Right cardiac atrium (tissue), 5 donors: ENCODE measurements at regions not wholly inside any gene's neighbourhood (a gene's known extent, or its start where the extent isn't known, plus 50 kb on each side); places are given as distances from the start of the nearest gene placed in this dataset.

ENCODE experiments used
- ATAC-seq, 2 donors: fragments of 200-7000 bp; cut with Tn5 transposase; one replicate each; pipeline versions ENCODE4 v1.8.0 to v1.9.1; 2020; ENCODE audit warnings: moderate library complexity in 2 of 2, mild to moderate bottlenecking in 1 of 2
- DNase-seq, 3 donors: peaks; one replicate each; pipeline ENCODE4 v3.0.0-alpha.2; 2020
- H3K27ac ChIP-seq: one replicate; pipeline ENCODE4 v1.5.1; 2013; ENCODE audit warnings: mild to moderate bottlenecking, low read length, control low read depth, moderate library complexity
- H3K27me3 ChIP-seq: one replicate; pipeline ENCODE4 v1.6.1; 2013; ENCODE audit not compliant: control insufficient read depth, insufficient read depth
- H3K4me1 ChIP-seq: one replicate; pipeline ENCODE4 v1.6.1; 2013; ENCODE audit warnings: low read length; ENCODE audit not compliant: control insufficient read depth, insufficient read depth
- H3K4me3 ChIP-seq: one replicate; pipeline ENCODE4 v1.5.1; 2013; ENCODE audit warnings: low read length, control low read depth
- H3K9me3 ChIP-seq: one replicate; pipeline ENCODE4 v1.6.1; 2013; ENCODE audit warnings: low read length; ENCODE audit not compliant: control insufficient read depth
- WGBS: extraction: QIAGEN DNeasy Blood & Tissue Kit; methylation state at CpG from one replicate; pipeline ENCODE4 v1.1.7; 2013; 5-methylcytosine and 5-hydroxymethylcytosine counted together
- intact Hi-C, 4 donors: fragments of 100-400 bp; cut with DNase I; formaldehyde crosslinking; loops; one replicate each; pipeline versions ENCODE4 v1.11.0 to v1.14.0; 2022 to 2023
- donor health status: healthy with polysubstance abuse.
- donor health status: DM: no; HTN: yes; CAD: no.
- donor health status: DM: no; HTN: no; CAD: no.
- donor health status: DM: no; HTN: yes; CAD: no; lungs with severe emphysema.
- donor health status: DM: yes; HTN: yes; CAD: no.

GRCh38 chr16:73610605-73611156, 562.8 kb upstream of the ZFHX3 start:
- no peak for DNase-seq
- H3K9me3 ChIP-seq: no peaks in the 10 kb centered on the region
- no peaks in the 10 kb centered on the region for H3K4me1 ChIP-seq
- H3K27ac ChIP-seq: no peak overlapping the region
- no peaks in the 10 kb centered on the region for H3K27me3 ChIP-seq
- H3K4me3 ChIP-seq: no peak overlapping the region
- ATAC-seq: no peak
- intact Hi-C loops: no loop called here
- WGBS: 33% methylated on average over 5 of the region's 5 CpGs

- Histone ChIP-seq H3K9me3 (no peaks in the 10 kb centered on the region), H3K4me1 (no peaks in the 10 kb centered on the region), H3K27me3 (no peaks in the 10 kb centered on the region), H3K27ac (no peak overlapping the region), H3K4me3 (no peak overlapping the region)
- ATAC-seq: no peak
- no peak for DNase-seq
- 71% methylated on average over 9 of the region's 9 CpGs for WGBS
- intact Hi-C loops: no loop called here
These were observed 562.2 kb upstream of the ZFHX3 start for GRCh38 chr16:73610160-73610559.

- Histone ChIP-seq H3K27me3 (no peaks in the 10 kb centered on the region), H3K27ac (no peak overlapping the region), H3K4me3 (no peak overlapping the region), H3K9me3 (no peaks in the 10 kb centered on the region), H3K4me1 (no peaks in the 10 kb centered on the region)
- ATAC-seq (no peak), DNase-seq (no peak)
- intact Hi-C loops: no loop called here
- WGBS: 82% methylated on average over 8 of the region's 8 CpGs
These were observed 561.0 kb upstream of the ZFHX3 start for GRCh38 chr16:73608911-73609310.

GRCh38 chr16:73605309-73605708, 557.4 kb upstream of the ZFHX3 start:
- ATAC-seq (no peak), DNase-seq (no peak)
- Histone ChIP-seq H3K27ac (no peak overlapping the region), H3K4me1 (no peaks in the 10 kb centered on the region), H3K4me3 (no peak overlapping the region), H3K27me3 (no peaks in the 10 kb centered on the region), H3K9me3 (no peaks in the 10 kb centered on the region)
- 81% methylated on average over 5 of the region's 5 CpGs for WGBS
- intact Hi-C loops: no loop called here

GRCh38 chr16:73601911-73602310, 554.0 kb upstream of the ZFHX3 start:
- Histone ChIP-seq H3K27me3 (no peaks in the 10 kb centered on the region), H3K4me1 (no peaks in the 10 kb centered on the region), H3K9me3 (no peaks in the 10 kb centered on the region), H3K4me3 (no peak overlapping the region), H3K27ac (no peak overlapping the region)
- WGBS: 79% methylated on average over 3 of the region's 3 CpGs
- intact Hi-C loops: no loop called here
- DNase-seq (no peak), ATAC-seq (no peak)

- no peak overlapping the region for H3K27ac ChIP-seq
- intact Hi-C loops: no loop called here
- no peaks in the 10 kb centered on the region for H3K27me3 ChIP-seq
- H3K4me3 ChIP-seq: no peak overlapping the region
- no peak for ATAC-seq
- no peak for DNase-seq
- H3K4me1 ChIP-seq: no peaks in the 10 kb centered on the region
- no peaks in the 10 kb centered on the region for H3K9me3 ChIP-seq
- WGBS: 60% methylated on average over 2 of the region's 2 CpGs
These were observed 551.9 kb upstream of the ZFHX3 start for GRCh38 chr16:73599870-73600269.

- H3K27me3 ChIP-seq: no peaks in the 10 kb centered on the region
- no peaks in the 10 kb centered on the region for H3K9me3 ChIP-seq
- DNase-seq: no peak
- intact Hi-C loops: no loop called here
- ATAC-seq: no peak
- 43% methylated on average over 2 of the region's 2 CpGs for WGBS
- H3K4me1 ChIP-seq: no peaks in the 10 kb centered on the region
- H3K4me3 ChIP-seq: no peak overlapping the region
- no peak overlapping the region for H3K27ac ChIP-seq
These were observed 551.4 kb upstream of the ZFHX3 start for GRCh38 chr16:73599351-73599750.

- no peaks in the 10 kb centered on the region for H3K9me3 ChIP-seq
- intact Hi-C loops: no loop called here
- ATAC-seq (no peak), DNase-seq (no peak)
- no peak overlapping the region for H3K27ac ChIP-seq
- H3K27me3 ChIP-seq: no peaks in the 10 kb centered on the region
- H3K4me1 ChIP-seq: no peaks in the 10 kb centered on the region
- H3K4me3 ChIP-seq: no peak overlapping the region
- 88% methylated on average over 1 of the region's 1 CpG for WGBS
These were observed 536.2 kb upstream of the ZFHX3 start for GRCh38 chr16:73584157-73584556.

GRCh38 chr16:73572135-73572828, 524.4 kb upstream of the ZFHX3 start:
- peak in 1 of 3 donors; percentile 63 for DNase-seq
- WGBS: 50% methylated on average over 8 of the region's 8 CpGs
- H3K4me1 ChIP-seq: no peaks in the 10 kb centered on the region

GRCh38 chr16:73569266-73569980, 521.5 kb upstream of the ZFHX3 start:
- DNase-seq (no peak), ATAC-seq (no peak)
- 73% methylated on average over 9 of the region's 9 CpGs for WGBS
- Histone ChIP-seq H3K27me3 (no peaks in the 10 kb centered on the region), H3K9me3 (no peaks in the 10 kb centered on the region), H3K4me1 (no peaks in the 10 kb centered on the region), H3K27ac (no peak overlapping the region), H3K4me3 (no peak overlapping the region)
- intact Hi-C loops: loop anchor here in 1 of 4 donors (10.0 kb wide), 1 partner anchor 295 kb away; no protein-coding TSS in a partner anchor

More at GRCh38 chr16:73572135-73572828, 524.4 kb upstream of the ZFHX3 start:
- intact Hi-C loops: no loop called here
- Histone ChIP-seq H3K27me3 (no peaks in the 10 kb centered on the region), H3K4me3 (no peak overlapping the region), H3K9me3 (no peaks in the 10 kb centered on the region), H3K27ac (no peak overlapping the region)
- no peak for ATAC-seq

- no peaks in the 10 kb centered on the region for H3K27me3 ChIP-seq
- no peaks in the 10 kb centered on the region for H3K4me1 ChIP-seq
- WGBS: 41% methylated on average over 10 of the region's 10 CpGs
- DNase-seq (no peak), ATAC-seq (no peak)
- H3K9me3 ChIP-seq: no peaks in the 10 kb centered on the region
- intact Hi-C loops: loop anchor here in 1 of 4 donors (10.0 kb wide), 1 partner anchor 296 kb away; no protein-coding TSS in a partner anchor
- no peak overlapping the region for H3K4me3 ChIP-seq
- H3K27ac ChIP-seq: no peak overlapping the region
These were observed 520.8 kb upstream of the ZFHX3 start for GRCh38 chr16:73568769-73569168.
